HG03432 (cell line): ENCODE measurements at regions not wholly inside any gene's neighbourhood (a gene's known extent, or its start where the extent isn't known, plus 50 kb on each side); places are given as distances from the start of the nearest gene placed in this dataset.
A peak's percentile ranks its signal among the peaks of the same experiment; 100 is the strongest.

Experiments used
- ATAC-seq: cut with Tn5 transposase; IDR thresholded peaks from one replicate; pipeline ENCODE4 v1.9.1; 2021; ENCODE audit warnings: mild to moderate bottlenecking, moderate library complexity; ENCODE audit not compliant: unreplicated experiment

GRCh38 chr2:18384242-18384641 is 176.2 kb downstream of the RDH14 start:
- ATAC-seq = no peak

- no peak for ATAC-seq
These were observed 179.1 kb downstream of the RDH14 start for GRCh38 chr2:18381386-18381785.

- no peak for ATAC-seq
These were observed 180.1 kb downstream of the RDH14 start for GRCh38 chr2:18380321-18380720.

GRCh38 chr2:18379870-18380269 is 180.6 kb downstream of the RDH14 start:
- ATAC-seq = no peak

- peak; percentile 90 for ATAC-seq
These were observed 182.3 kb downstream of the RDH14 start for GRCh38 chr2:18378020-18378653.

GRCh38 chr2:18376936-18377335 is 183.5 kb downstream of the RDH14 start:
- ATAC-seq = no peak

- no peak for ATAC-seq
These were observed 186.8 kb downstream of the RDH14 start for GRCh38 chr2:18373664-18374063.

- no peak for ATAC-seq
These were observed 187.4 kb downstream of the RDH14 start for GRCh38 chr2:18373081-18373480.

- ATAC-seq = no peak
These were observed 187.8 kb downstream of the RDH14 start for GRCh38 chr2:18372641-18373040.

GRCh38 chr2:18369760-18370159 is 190.7 kb downstream of the RDH14 start:
- ATAC-seq = no peak

- ATAC-seq = no peak
These were observed 192.4 kb downstream of the RDH14 start for GRCh38 chr2:18368008-18368407.

- ATAC-seq = no peak
These were observed 195.1 kb downstream of the RDH14 start for GRCh38 chr2:18365342-18365741.

- no peak for ATAC-seq
These were observed 197.1 kb downstream of the RDH14 start for GRCh38 chr2:18363348-18363747.

GRCh38 chr2:18362696-18363095 is 197.8 kb downstream of the RDH14 start:
- no peak for ATAC-seq

GRCh38 chr2:18357537-18357936 is 202.9 kb downstream of the RDH14 start:
- no peak for ATAC-seq

GRCh38 chr2:18356676-18357075 is 203.8 kb downstream of the RDH14 start:
- ATAC-seq = no peak

GRCh38 chr2:18349421-18349820 is 211.0 kb downstream of the RDH14 start:
- no peak for ATAC-seq

GRCh38 chr2:18346874-18347273 is 213.6 kb downstream of the RDH14 start:
- ATAC-seq = no peak

- ATAC-seq = no peak
These were observed 214.1 kb downstream of the RDH14 start for GRCh38 chr2:18346344-18346743.

GRCh38 chr2:18345848-18346247 is 214.6 kb downstream of the RDH14 start:
- no peak for ATAC-seq

GRCh38 chr2:18342901-18343300 is 217.6 kb downstream of the RDH14 start:
- ATAC-seq = no peak

GRCh38 chr2:18339326-18339725 is 221.1 kb downstream of the RDH14 start:
- ATAC-seq = no peak

- ATAC-seq = no peak
These were observed 223.5 kb downstream of the RDH14 start for GRCh38 chr2:18336975-18337374.
